DND-41 (cell line): ENCODE measurements at regions not wholly inside any gene's neighbourhood (a gene's known extent, or its start where the extent isn't known, plus 50 kb on each side); places are given as distances from the start of the nearest gene placed in this dataset.
"Not testable (repeated sequence)": the region's sequence is repeated elsewhere in the genome, so short reads cannot be mapped to it uniquely, and the experiment has no call there.

Experiments
- ATAC-seq: fragments of 200-7000 bp; cut with Tn5 transposase; 3 replicates; pipeline ENCODE4 v1.9.1; 2021; ENCODE audit warnings: low read depth; ENCODE audit not compliant: insufficient read depth
- DNase-seq: peaks from one replicate; pipeline ENCODE4 v3.0.0-alpha.2; 2020
- H2AFZ ChIP-seq: 2 replicates; pipeline ENCODE4 v1.6.0; 2012; ENCODE audit warnings: low read depth, low read length
- H3K27ac ChIP-seq: 2 replicates; pipeline ENCODE4 v1.5.1; 2012; ENCODE audit warnings: low read length, inconsistent platforms
- H3K27me3 ChIP-seq: fragments of 200-600 bp; sonication (generic); 2 replicates; pipeline ENCODE4 v1.6.0; 2012; ENCODE audit warnings: low read length, mild to moderate bottlenecking, inconsistent platforms; ENCODE audit not compliant: insufficient read depth, poor library complexity
- H3K36me3 ChIP-seq: 2 replicates; pipeline ENCODE4 v1.5.1; 2012; ENCODE audit warnings: low read length, inconsistent platforms; ENCODE audit not compliant: insufficient read depth
- H3K4me1 ChIP-seq: 2 replicates; pipeline ENCODE4 v1.5.1; 2012; ENCODE audit warnings: mild to moderate bottlenecking, low read length; ENCODE audit not compliant: insufficient read depth
- H3K4me2 ChIP-seq: 2 replicates; pipeline ENCODE4 v1.6.0; 2012; ENCODE audit warnings: mild to moderate bottlenecking, moderate library complexity, low read length, inconsistent platforms; ENCODE audit not compliant: insufficient read depth
- H3K4me3 ChIP-seq, 2 experiments: fragments of 200-600 bp in 1 of 2; shearing (Covaris generic) in 1 of 2; 2 replicates each; pipeline ENCODE4 v1.5.1; 2012 to 2016; ENCODE audit warnings: inconsistent platforms in 2 of 2, low read length in 2 of 2, mild to moderate bottlenecking in 2 of 2, low read depth in 1 of 2, moderate library complexity in 1 of 2
- H3K79me2 ChIP-seq: 2 replicates; pipeline ENCODE4 v1.6.0; 2012; ENCODE audit warnings: low read length, inconsistent platforms; ENCODE audit not compliant: insufficient read depth
- H3K9ac ChIP-seq: 2 replicates; pipeline ENCODE4 v1.6.0; 2012; ENCODE audit warnings: low read depth, mild to moderate bottlenecking, inconsistent platforms, low read length, moderate library complexity
- H3K9me3 ChIP-seq: 2 replicates; pipeline ENCODE4 v1.5.1; 2012; ENCODE audit warnings: low read length, moderate library complexity, mild to moderate bottlenecking, inconsistent platforms; ENCODE audit not compliant: insufficient read depth, severe bottlenecking
- H4K20me1 ChIP-seq: 2 replicates; pipeline ENCODE4 v1.6.0; 2012; ENCODE audit warnings: low read length; ENCODE audit not compliant: insufficient read depth

GRCh38 chr4:49129870-49130269 lies 143.8 kb downstream of the CWH43 start:
- not testable (repeated sequence) for H3K4me2 ChIP-seq, DNase-seq, H3K36me3 ChIP-seq, H2AFZ ChIP-seq, H3K4me3 ChIP-seq, H3K27ac ChIP-seq, H3K4me1 ChIP-seq, H3K9ac ChIP-seq, ATAC-seq, H3K9me3 ChIP-seq, H3K27me3 ChIP-seq, H3K79me2 ChIP-seq, H4K20me1 ChIP-seq

- not testable (repeated sequence) for H3K9ac ChIP-seq, DNase-seq, H3K4me2 ChIP-seq, H3K4me3 ChIP-seq, H4K20me1 ChIP-seq, H3K36me3 ChIP-seq, H3K79me2 ChIP-seq, ATAC-seq, H3K9me3 ChIP-seq, H3K4me1 ChIP-seq, H3K27me3 ChIP-seq, H3K27ac ChIP-seq, H2AFZ ChIP-seq
These were observed 144.6 kb downstream of the CWH43 start for GRCh38 chr4:49130724-49131123.

GRCh38 chr4:49137043-49137442 lies 151.0 kb downstream of the CWH43 start:
- H3K4me1 ChIP-seq, H2AFZ ChIP-seq, DNase-seq, H4K20me1 ChIP-seq, H3K36me3 ChIP-seq, H3K27ac ChIP-seq, H3K9ac ChIP-seq, H3K4me2 ChIP-seq, H3K79me2 ChIP-seq, H3K9me3 ChIP-seq, ATAC-seq, H3K27me3 ChIP-seq, H3K4me3 ChIP-seq: not testable (repeated sequence)

- not testable (repeated sequence) for ATAC-seq, H3K9ac ChIP-seq, H3K27ac ChIP-seq
These were observed 151.9 kb downstream of the CWH43 start for GRCh38 chr4:49137961-49138360.

GRCh38 chr4:49138818-49139217 lies 152.7 kb downstream of the CWH43 start:
- DNase-seq, H3K4me2 ChIP-seq, H4K20me1 ChIP-seq, ATAC-seq, H3K9me3 ChIP-seq, H3K4me1 ChIP-seq, H3K36me3 ChIP-seq, H2AFZ ChIP-seq, H3K79me2 ChIP-seq, H3K27me3 ChIP-seq, H3K9ac ChIP-seq, H3K4me3 ChIP-seq, H3K27ac ChIP-seq: not testable (repeated sequence)

More at GRCh38 chr4:49137961-49138360, 151.9 kb downstream of the CWH43 start:
- not testable (repeated sequence) for H3K9me3 ChIP-seq, H3K4me1 ChIP-seq, H3K36me3 ChIP-seq, H2AFZ ChIP-seq, H3K4me3 ChIP-seq, H3K4me2 ChIP-seq, DNase-seq, H3K27me3 ChIP-seq, H4K20me1 ChIP-seq, H3K79me2 ChIP-seq

- H2AFZ ChIP-seq, H3K27me3 ChIP-seq, H3K27ac ChIP-seq, H3K36me3 ChIP-seq, DNase-seq, H3K4me2 ChIP-seq, ATAC-seq, H3K9me3 ChIP-seq, H3K4me1 ChIP-seq, H4K20me1 ChIP-seq, H3K9ac ChIP-seq, H3K4me3 ChIP-seq, H3K79me2 ChIP-seq: not testable (repeated sequence)
These were observed 153.4 kb downstream of the CWH43 start for GRCh38 chr4:49139513-49139912.

- H3K9me3 ChIP-seq: peaks cover 11% of the 10 kb centered on the region
- not testable (repeated sequence) for H3K27me3 ChIP-seq, H3K4me2 ChIP-seq, ATAC-seq, H3K4me3 ChIP-seq, H3K9ac ChIP-seq, DNase-seq, H2AFZ ChIP-seq, H3K36me3 ChIP-seq, H4K20me1 ChIP-seq, H3K4me1 ChIP-seq, H3K79me2 ChIP-seq, H3K27ac ChIP-seq
These were observed 154.3 kb downstream of the CWH43 start for GRCh38 chr4:49140351-49140750.

GRCh38 chr4:49141955-49142354 lies 155.9 kb downstream of the CWH43 start:
- DNase-seq, H4K20me1 ChIP-seq, H3K27ac ChIP-seq, H3K27me3 ChIP-seq, ATAC-seq, H2AFZ ChIP-seq, H3K4me1 ChIP-seq, H3K9ac ChIP-seq, H3K4me3 ChIP-seq, H3K79me2 ChIP-seq, H3K36me3 ChIP-seq, H3K4me2 ChIP-seq: not testable (repeated sequence)
- peaks cover 26% of the 10 kb centered on the region for H3K9me3 ChIP-seq
